ACHN (cell line): ENCODE measurements at regions not wholly inside any gene's neighbourhood (a gene's known extent, or its start where the extent isn't known, plus 50 kb on each side); places are given as distances from the start of the nearest gene placed in this dataset.

Source experiments
- DNase-seq: peaks from one replicate; pipeline ENCODE4 v3.0.0-alpha.2; 2015
- in situ Hi-C: cut with HindIII; loops from 2 replicates; pipeline ENCODE4 v1.10.0; 2017; ENCODE audit warnings: low sequenced_read_pairs, low pct_ligation_motif_present, low pct_unique_long_range_greater_than_20kb

DNA sequence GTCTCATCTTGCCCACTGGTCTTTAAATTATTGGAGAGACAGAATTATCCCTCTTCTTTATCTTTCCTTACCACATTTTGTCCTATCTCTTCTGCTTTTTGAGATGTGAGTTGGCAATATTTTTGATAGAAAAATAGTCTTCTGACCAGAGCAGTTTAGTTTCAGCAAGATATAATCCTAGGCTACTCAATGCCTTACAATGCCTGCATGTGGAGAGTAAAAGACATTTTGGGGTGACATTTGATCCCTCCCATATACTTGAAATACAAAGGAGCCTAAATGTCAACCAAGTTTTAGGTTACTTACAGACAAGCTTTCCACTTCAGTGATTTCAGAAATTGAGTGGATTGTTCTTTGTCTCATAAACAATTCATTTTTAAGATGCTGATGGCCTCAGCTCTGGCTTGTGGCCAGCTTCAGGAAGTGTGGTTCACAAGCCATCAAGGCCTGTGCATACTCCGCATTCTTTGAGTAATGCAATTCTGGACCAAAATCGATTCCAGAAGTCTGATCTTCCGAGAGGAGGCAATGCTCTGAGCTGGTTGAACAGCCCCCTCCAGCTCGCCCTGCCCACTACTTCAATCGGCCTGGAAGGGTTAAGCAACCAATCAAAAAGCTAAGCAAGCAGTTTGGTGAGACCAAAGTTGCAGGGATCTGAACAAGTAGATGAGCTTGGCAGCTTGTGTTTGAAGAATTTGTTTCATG lies 274.4 kb downstream of the BLID start:
- no peak for DNase-seq
- in situ Hi-C loops: no loop called here

- in situ Hi-C loops: no loop called here
- no peak for DNase-seq
These were observed 276.2 kb downstream of the BLID start for GRCh38 chr11:121839781-121840180.

GRCh38 chr11:121838571-121838970 lies 277.4 kb downstream of the BLID start:
- DNase-seq: no peak
- in situ Hi-C loops: no loop called here

- no peak for DNase-seq
- in situ Hi-C loops: no loop called here
These were observed 282.0 kb downstream of the BLID start for GRCh38 chr11:121833970-121834369.

DNA sequence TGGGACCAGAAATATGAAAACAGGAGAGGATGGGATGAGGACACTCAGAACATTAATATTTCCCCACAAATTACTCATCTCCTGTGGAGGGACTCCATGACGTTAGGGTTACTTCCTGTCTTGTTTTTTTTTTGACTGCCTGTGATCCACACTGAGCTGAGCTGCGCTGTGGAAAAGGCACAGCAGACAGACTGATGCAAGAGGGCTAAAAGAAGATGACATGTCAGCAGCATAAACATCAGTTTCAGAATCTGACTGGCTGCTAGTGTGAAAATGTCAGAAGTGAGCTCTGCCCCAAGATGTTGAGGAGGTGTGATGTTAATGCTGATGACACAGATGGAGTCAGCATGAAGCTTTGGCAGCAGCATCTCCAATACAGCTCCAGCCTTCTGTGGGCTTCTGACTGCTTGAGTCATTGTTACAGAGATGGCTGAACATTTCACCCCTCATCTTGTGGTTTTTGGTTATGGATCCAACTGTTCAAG lies 286.8 kb downstream of the BLID start:
- in situ Hi-C loops: no loop called here
- DNase-seq: no peak

DNA sequence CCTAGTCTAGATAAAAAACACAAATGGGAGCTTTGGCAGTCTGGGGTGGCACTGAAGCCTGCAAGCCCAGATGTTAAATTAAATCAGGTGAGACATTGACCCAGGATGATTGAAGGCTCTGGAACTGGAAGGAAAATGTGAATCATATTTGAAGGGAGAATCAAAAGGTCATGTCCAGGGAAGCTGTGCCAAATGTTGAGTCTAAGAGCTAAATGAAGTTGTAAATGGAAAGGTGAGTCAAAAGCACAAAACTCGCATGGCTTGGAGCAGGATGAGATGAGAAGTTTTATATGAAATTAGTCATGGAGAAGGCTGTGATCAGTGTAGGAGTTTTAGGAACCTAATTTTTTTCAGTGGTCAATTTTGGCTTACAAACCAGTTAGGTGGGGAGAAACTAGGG lies 301.1 kb downstream of the BLID start:
- no peak for DNase-seq
- in situ Hi-C loops: no loop called here

GRCh38 chr11:121814296-121814695 lies 301.7 kb downstream of the BLID start:
- in situ Hi-C loops: no loop called here
- no peak for DNase-seq

- in situ Hi-C loops: no loop called here
- DNase-seq: no peak
These were observed 305.7 kb downstream of the BLID start for GRCh38 chr11:121810291-121810690.

- DNase-seq: no peak
- in situ Hi-C loops: no loop called here
These were observed 307.9 kb downstream of the BLID start for GRCh38 chr11:121808096-121808495.

DNA sequence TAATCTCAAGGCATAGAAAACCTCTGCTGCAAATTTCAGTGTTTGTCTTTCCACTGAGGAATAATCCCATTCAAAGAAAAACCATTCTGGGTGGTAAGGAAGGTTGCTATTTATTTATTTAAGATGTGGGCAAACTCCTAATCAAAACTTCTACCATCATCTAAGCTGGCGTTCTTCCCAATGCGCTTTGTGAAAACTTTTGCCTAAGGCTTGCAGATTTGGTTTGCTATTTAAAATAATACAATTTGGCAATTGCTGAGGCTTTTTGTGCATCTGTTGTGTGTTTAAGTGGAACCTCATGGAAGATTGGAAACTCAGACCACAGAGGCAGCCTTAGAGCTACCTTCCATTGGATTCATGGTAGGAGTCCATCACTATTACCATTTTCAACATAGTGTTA lies 309.0 kb downstream of the BLID start:
- in situ Hi-C loops: no loop called here
- DNase-seq: no peak

- in situ Hi-C loops: no loop called here
- no peak for DNase-seq
These were observed 313.5 kb downstream of the BLID start for GRCh38 chr11:121802542-121802941.

- in situ Hi-C loops: no loop called here
- no peak for DNase-seq
These were observed 314.2 kb downstream of the BLID start for GRCh38 chr11:121801781-121802180.

- in situ Hi-C loops: no loop called here
- DNase-seq: no peak
These were observed 314.6 kb downstream of the BLID start for GRCh38 chr11:121801394-121801748.

DNA sequence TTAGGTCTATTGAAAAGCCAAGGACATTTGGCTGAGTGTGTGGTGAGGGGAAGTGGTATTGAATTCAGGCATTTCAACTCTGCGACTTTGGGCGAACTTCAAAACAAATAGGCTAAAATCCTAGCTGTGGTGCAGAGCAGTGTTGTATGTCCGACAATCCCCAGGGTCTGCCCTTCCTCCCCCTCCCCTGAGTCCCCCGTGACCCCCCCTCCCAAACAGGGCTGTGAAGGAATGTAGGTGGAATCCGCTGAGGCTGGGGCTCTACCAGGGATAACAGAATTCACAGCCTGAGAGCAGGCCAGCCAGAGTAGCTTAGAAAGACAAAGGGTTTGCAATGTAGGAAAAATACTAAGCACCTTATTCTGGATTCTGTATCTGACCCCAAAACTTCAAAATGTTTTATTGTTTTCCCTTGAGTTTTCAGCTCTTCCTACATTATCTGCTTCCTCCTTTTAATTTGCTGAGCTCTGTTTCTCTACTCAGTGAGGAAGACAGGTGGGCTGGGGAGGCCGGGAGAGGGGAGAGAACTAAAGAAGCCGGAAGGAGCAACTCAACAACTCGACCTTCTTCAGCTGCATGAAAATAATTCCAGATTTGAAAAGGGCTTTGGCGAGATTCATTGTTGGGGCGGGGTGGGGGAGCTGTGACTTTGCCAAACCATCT lies 315.2 kb downstream of the BLID start:
- in situ Hi-C loops: no loop called here
- DNase-seq: no peak

DNA sequence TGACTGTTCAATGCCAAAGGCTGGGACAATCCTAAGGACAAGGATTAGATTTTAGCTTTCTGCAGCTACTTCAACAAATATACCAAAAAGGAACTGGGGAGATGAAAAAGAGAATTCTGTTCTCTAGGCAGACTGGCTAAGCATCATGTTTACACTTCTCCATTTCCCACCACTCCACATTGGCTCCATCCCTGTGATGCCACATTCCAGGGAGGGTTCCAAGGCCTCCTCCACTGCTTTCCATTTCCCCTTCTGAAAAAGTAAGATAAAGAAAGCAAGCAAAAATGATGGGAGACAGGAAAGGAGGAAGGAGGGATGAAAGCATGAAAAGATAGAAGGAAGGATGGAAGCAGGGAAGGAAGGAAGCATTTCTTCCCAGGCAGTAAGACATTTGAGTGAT lies 315.8 kb downstream of the BLID start:
- DNase-seq: no peak
- in situ Hi-C loops: no loop called here

DNA sequence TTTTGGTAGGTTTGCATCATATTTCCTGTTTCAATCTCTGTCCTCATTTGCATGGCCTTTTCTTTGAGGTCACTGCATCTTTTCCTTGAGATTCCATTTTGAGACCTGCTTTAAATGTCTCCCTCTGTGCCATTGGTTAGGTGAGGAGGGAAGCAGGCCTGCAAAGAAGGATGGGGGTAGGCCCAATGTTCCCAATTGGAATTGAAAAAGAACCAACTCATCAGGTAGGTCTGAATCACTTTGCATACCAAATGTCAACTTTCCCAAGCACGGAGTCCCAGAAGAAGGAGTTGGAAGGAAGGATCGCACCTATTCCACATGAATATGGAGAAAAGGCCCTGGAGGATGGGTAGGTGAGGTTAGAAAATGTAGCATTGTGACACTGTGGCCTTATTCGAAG lies 318.5 kb downstream of the BLID start:
- no peak for DNase-seq
- in situ Hi-C loops: no loop called here

DNA sequence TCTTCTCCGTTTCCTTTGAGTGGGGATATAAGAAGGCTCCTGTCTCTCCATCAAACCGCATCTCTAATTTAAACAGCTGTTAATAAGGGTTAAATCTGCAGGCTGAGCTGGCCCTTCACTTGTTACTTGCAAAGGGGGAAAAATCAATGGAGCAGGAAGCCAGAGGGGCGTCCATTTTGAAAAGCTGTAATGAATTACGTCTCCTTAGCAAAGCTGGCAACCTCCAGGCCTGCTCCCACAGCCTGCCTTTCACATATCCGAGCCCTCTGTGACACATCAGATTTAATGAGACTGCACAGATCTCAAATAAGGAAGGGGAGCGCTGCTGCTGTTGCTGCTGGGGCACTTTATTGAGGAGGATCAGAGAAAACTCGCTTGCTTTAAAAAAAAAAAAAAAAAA lies 320.8 kb downstream of the BLID start:
- in situ Hi-C loops: no loop called here
- DNase-seq: no peak

GRCh38 chr11:121794671-121795141 lies 321.3 kb downstream of the BLID start:
- DNase-seq: no peak
- in situ Hi-C loops: no loop called here

DNA sequence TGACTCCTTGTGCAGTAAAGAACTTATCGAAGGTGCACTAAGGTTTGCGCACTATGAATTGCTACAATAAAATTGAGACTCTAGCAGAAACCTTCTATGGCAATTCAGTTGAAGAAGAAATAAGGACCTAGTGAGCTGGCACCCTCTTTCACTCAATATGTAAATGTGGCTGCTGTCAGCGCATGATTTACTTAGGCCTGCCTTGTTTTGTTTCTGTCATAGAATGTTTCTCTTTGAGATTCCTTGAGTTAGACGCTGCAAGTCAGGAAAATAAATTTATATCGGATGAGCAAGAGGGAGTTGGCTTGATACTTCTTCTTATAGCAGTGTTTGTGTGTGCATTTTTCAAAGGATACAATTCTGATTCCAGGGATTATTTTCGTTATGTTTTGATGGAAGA lies 322.1 kb downstream of the BLID start:
- in situ Hi-C loops: no loop called here
- DNase-seq: no peak

GRCh38 chr11:121793291-121793690 lies 322.7 kb downstream of the BLID start:
- in situ Hi-C loops: no loop called here

More at GRCh38 chr11:121793291-121793690, 322.7 kb downstream of the BLID start:
- no peak for DNase-seq
